Bone marrow (tissue), 2 donors: ENCODE measurements at regions not wholly inside any gene's neighbourhood (a gene's known extent, or its start where the extent isn't known, plus 50 kb on each side); places are given as distances from the start of the nearest gene placed in this dataset.

ENCODE experiments used
- DNase-seq, 2 donors: peaks; one replicate each; lab custom pipeline; 2025; lab: John Stamatoyannopoulos, UW

DNA sequence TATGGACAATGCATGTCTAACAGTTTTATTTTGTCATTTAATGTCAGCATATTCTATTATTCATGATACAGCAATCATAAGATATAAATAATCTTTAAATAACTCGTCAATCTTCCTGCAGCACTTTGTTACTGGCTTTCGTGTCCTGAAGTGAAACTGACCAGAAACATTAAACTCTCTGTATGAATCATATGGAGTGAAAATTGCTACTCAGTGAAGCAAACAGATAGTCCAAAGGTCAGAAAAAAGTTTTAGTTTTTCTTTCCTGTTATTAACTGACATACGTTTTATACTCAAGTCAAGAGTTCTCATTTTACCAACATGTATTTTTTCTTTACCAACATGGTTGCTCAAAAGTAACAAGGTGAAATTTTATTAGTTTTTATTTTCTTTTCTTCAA, 106.8 kb upstream of the GALNT5 start:
- DNase-seq, result no peak

GRCh38 chr2:157152362-157152761, 105.1 kb upstream of the GALNT5 start:
- no peak for DNase-seq

DNA sequence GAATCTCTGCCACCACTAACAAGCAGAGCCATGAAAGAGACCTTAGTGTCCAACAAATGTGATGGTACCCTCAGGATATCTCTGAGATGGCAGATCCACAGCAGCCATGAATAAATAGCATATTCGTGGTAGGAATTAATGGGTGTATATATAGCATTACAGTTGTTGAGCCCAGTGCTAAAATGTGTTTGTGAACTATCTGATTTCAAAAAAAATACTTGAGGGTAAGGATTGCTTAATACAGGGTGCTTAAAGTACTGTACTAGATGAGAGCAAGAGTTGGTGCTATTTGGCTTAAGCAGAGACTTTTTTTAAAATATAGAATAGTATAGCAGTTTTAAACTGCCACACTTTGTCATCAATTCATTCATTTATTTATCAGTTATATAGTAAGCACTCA, 101.5 kb upstream of the GALNT5 start:
- no peak for DNase-seq

DNA sequence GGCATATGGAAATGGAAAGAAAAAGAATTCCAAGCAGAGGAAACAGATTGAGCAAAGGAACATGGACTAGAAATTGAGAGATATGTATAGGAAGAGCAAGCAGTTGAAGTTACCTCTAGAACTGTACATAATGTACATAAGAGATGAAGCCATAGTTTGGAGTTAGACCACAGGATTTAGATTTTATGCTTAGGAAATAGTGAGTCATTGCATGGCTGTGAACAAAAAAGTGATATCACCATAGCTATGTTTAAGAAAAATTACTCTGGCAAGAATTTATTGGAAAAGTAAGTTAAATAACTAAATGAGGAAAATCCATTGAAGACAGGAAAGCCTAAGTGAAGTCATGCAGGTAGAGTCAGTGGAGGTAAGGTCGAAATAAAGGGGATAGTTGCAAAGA, 99.4 kb upstream of the GALNT5 start:
- DNase-seq, result no peak

DNA sequence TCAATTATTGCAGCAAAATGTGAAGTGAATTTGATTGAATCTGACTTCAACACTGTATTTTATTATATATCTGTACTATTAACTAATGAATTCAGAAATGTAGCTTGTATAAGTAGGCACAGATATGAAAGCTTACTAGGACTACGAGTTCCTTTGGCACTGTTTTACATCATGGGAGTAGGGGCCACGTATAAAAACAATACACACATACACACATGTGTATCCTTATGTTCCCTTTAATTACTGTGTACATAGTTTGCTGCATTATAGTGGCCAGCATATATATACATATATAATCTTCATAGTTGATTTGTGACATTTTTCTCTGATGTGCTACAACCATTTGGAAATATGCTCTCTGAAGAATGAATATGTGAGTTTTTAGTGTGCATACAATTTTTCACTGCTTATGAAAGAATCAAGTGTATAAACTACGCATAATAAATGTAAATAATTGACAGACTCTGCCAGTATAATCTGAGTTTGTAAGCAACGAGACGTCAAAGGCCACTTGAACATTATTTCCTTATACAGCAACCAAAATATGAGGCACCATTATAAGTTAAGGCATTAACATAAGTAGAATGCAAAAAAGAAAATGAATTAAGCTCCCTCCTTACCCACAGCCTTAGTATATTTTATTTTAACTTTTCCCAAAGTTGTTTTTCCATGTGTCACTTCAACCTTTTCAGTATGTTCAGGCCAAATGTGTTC, 98.1 kb upstream of the GALNT5 start:
- DNase-seq, result no peak

- DNase-seq, result no peak
Observed at GRCh38 chr2:157160111-157160510, 97.4 kb upstream of the GALNT5 start.

DNA sequence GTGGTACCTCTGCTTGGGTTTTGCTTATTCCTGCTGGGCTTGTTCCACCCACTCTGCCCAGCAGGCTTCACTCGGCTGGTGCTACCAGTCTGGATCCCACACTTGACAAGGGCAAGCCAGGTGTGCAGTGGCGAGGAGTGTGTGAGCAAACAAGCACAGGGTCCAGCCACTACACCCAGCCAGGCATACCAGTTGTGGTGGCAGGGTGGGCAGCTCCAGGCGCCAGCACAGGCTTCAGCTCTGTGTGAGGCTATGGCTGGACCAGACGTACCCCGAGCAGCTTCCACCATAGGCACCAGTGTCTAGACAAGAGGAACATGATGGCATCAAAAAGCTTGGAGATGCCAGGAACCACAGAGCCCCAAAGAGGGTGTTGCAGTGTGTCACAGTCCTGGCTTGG, 93.1 kb upstream of the GALNT5 start:
- DNase-seq, result no peak

GRCh38 chr2:157164891-157165290, 92.6 kb upstream of the GALNT5 start:
- DNase-seq, result no peak

GRCh38 chr2:157168501-157168900, 89.0 kb upstream of the GALNT5 start:
- DNase-seq, result no peak

DNA sequence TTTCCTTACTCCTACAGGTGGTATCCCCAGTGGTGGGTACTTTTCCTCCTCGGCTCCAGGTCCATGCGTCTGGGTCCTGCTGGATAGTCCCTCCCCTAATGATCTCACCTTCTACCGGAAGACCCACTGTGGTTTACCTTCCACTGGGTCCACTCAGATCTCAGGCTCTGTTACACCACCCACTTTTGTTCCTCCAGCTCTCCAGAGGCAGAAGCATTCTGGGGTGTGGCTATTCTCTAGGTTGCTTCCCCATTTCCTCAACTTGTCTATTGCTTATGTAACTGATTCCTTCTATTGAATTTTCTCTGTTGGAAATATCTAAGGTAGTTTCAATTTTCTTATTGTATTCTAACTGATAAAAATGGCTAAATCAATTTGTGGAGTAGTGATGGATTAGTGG, 87.6 kb upstream of the GALNT5 start:
- DNase-seq, result no peak

DNA sequence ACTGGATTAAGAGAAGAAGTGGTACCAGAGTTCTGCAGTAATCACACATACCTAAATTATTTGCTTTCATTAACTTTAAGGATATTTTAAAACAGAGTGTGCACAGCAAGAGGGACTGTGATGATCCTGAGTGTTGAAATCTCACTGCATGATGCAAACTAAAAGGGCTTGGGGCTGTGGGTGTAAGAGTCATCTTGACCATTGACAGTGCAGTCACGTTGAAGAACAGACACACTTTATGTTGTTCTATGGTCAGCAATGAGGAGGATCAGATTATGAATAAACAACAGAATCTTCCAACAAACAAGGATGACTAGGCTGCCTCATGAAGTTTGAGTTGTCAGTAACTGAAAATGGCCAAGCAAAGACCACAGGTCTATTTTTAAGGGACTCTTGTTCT, 87.2 kb upstream of the GALNT5 start:
- DNase-seq, result no peak

- no peak for DNase-seq
Observed at GRCh38 chr2:157172239-157172638, 85.3 kb upstream of the GALNT5 start.

GRCh38 chr2:157172866-157173578, 84.5 kb upstream of the GALNT5 start:
- DNase-seq, result no peak

- DNase-seq, result no peak
Observed at GRCh38 chr2:157173740-157174184, 83.7 kb upstream of the GALNT5 start.

DNA sequence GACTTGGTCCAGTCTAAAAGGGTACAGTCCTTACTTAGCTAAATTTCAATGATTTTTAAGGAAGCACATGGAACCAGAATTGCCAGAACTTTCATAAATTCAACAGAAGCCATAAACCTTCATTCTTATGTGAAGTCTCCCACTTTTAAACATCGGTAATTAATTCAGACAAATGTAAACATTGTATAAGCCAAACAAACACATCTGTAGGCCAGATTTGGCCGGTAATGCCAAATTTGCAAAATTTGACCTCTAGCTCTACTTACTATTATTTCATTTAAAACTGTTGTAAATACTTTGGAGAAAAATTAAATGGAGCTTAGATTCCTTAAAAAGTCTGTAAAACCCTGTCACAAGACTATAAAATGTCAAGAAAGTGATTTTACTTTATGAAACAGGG, 83.2 kb upstream of the GALNT5 start:
- no peak for DNase-seq

GRCh38 chr2:157176602-157177001, 80.9 kb upstream of the GALNT5 start:
- DNase-seq, result no peak

DNA sequence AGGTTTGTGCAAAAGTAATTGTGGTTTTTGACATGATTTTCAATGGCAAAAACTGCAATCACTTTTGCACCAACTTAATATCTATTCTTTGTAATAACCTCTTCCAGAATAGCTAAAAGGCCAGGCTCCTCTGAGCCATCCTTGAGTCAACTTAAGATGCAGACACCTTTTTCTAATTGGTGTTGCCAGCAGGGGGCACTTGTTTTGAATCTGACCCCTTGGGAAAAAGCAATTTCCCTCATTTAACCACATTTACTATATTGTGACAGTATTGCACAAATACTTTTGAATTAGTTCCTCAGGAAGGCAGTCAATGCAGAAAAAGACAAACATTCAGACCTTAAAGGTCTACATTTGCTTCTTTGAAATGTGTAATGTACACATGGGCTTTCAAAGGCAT, 78.6 kb upstream of the GALNT5 start:
- no peak for DNase-seq

GRCh38 chr2:157179324-157180105, 78.0 kb upstream of the GALNT5 start:
- no peak for DNase-seq

- no peak for DNase-seq
Observed at GRCh38 chr2:157180359-157180758, 77.1 kb upstream of the GALNT5 start.

- no peak for DNase-seq
Observed at GRCh38 chr2:157181234-157181633, 76.3 kb upstream of the GALNT5 start.

GRCh38 chr2:157182204-157182709, 75.2 kb upstream of the GALNT5 start:
- DNase-seq, result no peak

- DNase-seq, result no peak
Observed at GRCh38 chr2:157182834-157183396, 74.6 kb upstream of the GALNT5 start.
